SK-N-SH treated with all-trans-retinoic acid at 6 μM for 48 hours (cell line): ENCODE measurements at regions not wholly inside any gene's neighbourhood (a gene's known extent, or its start where the extent isn't known, plus 50 kb on each side); places are given as distances from the start of the nearest gene placed in this dataset.
"Not testable (repeated sequence)": the region's sequence is repeated elsewhere in the genome, so short reads cannot be mapped to it uniquely, and the experiment has no call there.

Source experiments
- ARNTL ChIP-seq: fragments of 450-650 bp; formaldehyde crosslinking; IDR thresholded peaks from 2 replicates; pipeline ENCODE4 v1.5.0; 2020; ENCODE audit warnings: low read depth, mild to moderate bottlenecking, moderate library complexity, borderline replicate concordance
- CSDC2 ChIP-seq: fragments of 250-450 bp; sonication (Bioruptor Pico); IDR thresholded peaks from 2 replicates; pipeline ENCODE4 v1.5.0; 2020; ENCODE audit warnings: mild to moderate bottlenecking, moderate library complexity
- CSRNP3 ChIP-seq: fragments of 250-450 bp; sonication (Bioruptor Pico); IDR thresholded peaks from 2 replicates; pipeline ENCODE4 v1.5.1; 2021; ENCODE audit warnings: mild to moderate bottlenecking, moderate library complexity
- ESRRG ChIP-seq: fragments of 250-450 bp; sonication (Bioruptor Pico); IDR thresholded peaks from 2 replicates; pipeline ENCODE4 v1.6.1; 2021; ENCODE audit warnings: mild to moderate bottlenecking
- GLIS3 ChIP-seq: fragments of 250-450 bp; sonication (Bioruptor Pico); IDR thresholded peaks from 2 replicates; pipeline ENCODE4 v1.5.0; 2020; ENCODE audit warnings: mild to moderate bottlenecking, moderate library complexity
- OSR1 ChIP-seq: fragments of 250-450 bp; sonication (Bioruptor Pico); IDR thresholded peaks from 2 replicates; pipeline ENCODE4 v1.8.0; 2022; ENCODE audit warnings: moderate library complexity, mild to moderate bottlenecking, inconsistent platforms
- POU6F1 ChIP-seq: fragments of 250-450 bp; sonication (Bioruptor Pico); IDR thresholded peaks from 2 replicates; pipeline ENCODE4 v1.8.0; 2021; ENCODE audit warnings: low read depth, mild to moderate bottlenecking, moderate library complexity, borderline replicate concordance
- RARB ChIP-seq: fragments of 250-450 bp; sonication (Bioruptor Pico); IDR thresholded peaks from 2 replicates; pipeline ENCODE4 v1.8.0; 2021; ENCODE audit warnings: mild to moderate bottlenecking, moderate library complexity
- SNAI2 ChIP-seq: fragments of 250-450 bp; sonication (Bioruptor Pico); IDR thresholded peaks from 2 replicates; pipeline ENCODE4 v1.5.0; 2020; ENCODE audit warnings: mild to moderate bottlenecking, moderate library complexity
- TSHZ2 ChIP-seq: fragments of 250-450 bp; sonication (Bioruptor Pico); IDR thresholded peaks from 2 replicates; pipeline ENCODE4 v1.5.0; 2020; ENCODE audit warnings: mild to moderate bottlenecking, moderate library complexity
- ZFP3 ChIP-seq: fragments of 250-450 bp; sonication (Bioruptor Pico); IDR thresholded peaks from 2 replicates; pipeline ENCODE4 v1.5.0; 2020; ENCODE audit warnings: mild to moderate bottlenecking, moderate library complexity
- ZFP30 ChIP-seq: fragments of 450-650 bp; formaldehyde crosslinking; IDR thresholded peaks from 2 replicates; pipeline ENCODE4 v1.5.0; 2022; ENCODE audit warnings: mild to moderate bottlenecking, moderate library complexity
- ZNF70 ChIP-seq: fragments of 450-650 bp; formaldehyde crosslinking; IDR thresholded peaks from 2 replicates; pipeline ENCODE4 v1.5.0; 2020; ENCODE audit warnings: mild to moderate bottlenecking, moderate library complexity
- TF ChIP-seq, protein P1 (sequence below): fragments of 250-450 bp; sonication (Bioruptor Pico); IDR thresholded peaks from 2 replicates; pipeline ENCODE4 v1.8.0; 2020; ENCODE audit warnings: mild to moderate bottlenecking, moderate library complexity, borderline replicate concordance

DNA sequence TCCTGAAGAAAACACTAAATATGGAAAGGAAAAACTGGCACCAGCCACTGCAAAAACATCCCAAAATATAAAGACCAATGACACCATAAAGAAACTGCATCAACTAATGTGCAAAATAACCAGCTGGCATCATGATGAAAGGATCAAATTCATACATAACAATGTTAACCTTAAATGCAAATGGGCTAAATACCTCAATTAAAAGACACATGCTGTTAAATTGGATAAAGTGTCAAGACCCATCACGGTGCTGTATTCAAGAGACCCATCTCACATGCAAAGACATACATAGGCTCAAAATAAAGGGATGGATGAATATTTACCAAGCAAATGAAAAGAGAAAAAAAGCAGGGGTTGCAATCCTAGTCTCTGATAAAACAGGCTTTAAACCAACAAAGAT is 231.9 kb downstream of the RPRM start:
- not testable (repeated sequence) for TF ChIP-seq ZFP3 (CRISPR knock-in tag); OSR1 (CRISPR knock-in tag); TSHZ2; ARNTL; ZFP30 (CRISPR knock-in tag); CSDC2; SNAI2; ESRRG (CRISPR knock-in tag); CSRNP3; RARB; ZNF70; GLIS3 (CRISPR knock-in tag); POU6F1 (CRISPR knock-in tag)
- TF ChIP-seq, protein P1, sequence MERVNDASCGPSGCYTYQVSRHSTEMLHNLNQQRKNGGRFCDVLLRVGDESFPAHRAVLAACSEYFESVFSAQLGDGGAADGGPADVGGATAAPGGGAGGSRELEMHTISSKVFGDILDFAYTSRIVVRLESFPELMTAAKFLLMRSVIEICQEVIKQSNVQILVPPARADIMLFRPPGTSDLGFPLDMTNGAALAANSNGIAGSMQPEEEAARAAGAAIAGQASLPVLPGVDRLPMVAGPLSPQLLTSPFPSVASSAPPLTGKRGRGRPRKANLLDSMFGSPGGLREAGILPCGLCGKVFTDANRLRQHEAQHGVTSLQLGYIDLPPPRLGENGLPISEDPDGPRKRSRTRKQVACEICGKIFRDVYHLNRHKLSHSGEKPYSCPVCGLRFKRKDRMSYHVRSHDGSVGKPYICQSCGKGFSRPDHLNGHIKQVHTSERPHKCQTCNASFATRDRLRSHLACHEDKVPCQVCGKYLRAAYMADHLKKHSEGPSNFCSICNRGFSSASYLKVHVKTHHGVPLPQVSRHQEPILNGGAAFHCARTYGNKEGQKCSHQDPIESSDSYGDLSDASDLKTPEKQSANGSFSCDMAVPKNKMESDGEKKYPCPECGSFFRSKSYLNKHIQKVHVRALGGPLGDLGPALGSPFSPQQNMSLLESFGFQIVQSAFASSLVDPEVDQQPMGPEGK (CRISPR knock-in tag): not testable (repeated sequence)
